ENCODE measurements at regions not wholly inside any gene's neighbourhood (a gene's known extent, or its start where the extent isn't known, plus 50 kb on each side); places are given as distances from the start of the nearest gene placed in this dataset.

DNA sequence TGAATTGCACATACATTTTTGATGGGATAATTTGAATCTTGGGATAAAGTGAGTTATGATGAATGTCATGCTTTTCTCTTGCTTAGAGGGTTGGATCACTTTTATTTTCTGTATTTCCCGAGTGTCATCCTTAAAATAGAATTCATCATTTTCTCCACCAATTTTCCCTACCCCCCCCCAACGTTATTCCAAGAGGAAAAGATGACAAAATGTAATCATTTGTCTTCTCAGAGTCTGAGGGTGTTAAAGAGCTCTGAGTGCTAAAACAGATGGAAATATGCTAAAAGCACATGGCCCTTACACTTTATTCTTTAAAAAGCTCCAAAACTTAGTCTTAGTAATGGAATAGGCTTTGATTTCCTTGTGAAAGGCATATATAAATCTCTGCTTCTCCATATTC is 81.4 kb downstream of the CHRM3 start:
- TF ChIP-seq POLR2A (IDR thresholded peaks at IDR 0.05), result no peak
- TF ChIP-seq, protein P1, sequence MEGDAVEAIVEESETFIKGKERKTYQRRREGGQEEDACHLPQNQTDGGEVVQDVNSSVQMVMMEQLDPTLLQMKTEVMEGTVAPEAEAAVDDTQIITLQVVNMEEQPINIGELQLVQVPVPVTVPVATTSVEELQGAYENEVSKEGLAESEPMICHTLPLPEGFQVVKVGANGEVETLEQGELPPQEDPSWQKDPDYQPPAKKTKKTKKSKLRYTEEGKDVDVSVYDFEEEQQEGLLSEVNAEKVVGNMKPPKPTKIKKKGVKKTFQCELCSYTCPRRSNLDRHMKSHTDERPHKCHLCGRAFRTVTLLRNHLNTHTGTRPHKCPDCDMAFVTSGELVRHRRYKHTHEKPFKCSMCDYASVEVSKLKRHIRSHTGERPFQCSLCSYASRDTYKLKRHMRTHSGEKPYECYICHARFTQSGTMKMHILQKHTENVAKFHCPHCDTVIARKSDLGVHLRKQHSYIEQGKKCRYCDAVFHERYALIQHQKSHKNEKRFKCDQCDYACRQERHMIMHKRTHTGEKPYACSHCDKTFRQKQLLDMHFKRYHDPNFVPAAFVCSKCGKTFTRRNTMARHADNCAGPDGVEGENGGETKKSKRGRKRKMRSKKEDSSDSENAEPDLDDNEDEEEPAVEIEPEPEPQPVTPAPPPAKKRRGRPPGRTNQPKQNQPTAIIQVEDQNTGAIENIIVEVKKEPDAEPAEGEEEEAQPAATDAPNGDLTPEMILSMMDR (IDR thresholded peaks at IDR 0.05), result no peak
